ENCODE measurements at regions not wholly inside any gene's neighbourhood (a gene's known extent, or its start where the extent isn't known, plus 50 kb on each side); places are given as distances from the start of the nearest gene placed in this dataset.
"Not testable (repeated sequence)": the region's sequence is repeated elsewhere in the genome, so short reads cannot be mapped to it uniquely, and the experiment has no call there.

DNA sequence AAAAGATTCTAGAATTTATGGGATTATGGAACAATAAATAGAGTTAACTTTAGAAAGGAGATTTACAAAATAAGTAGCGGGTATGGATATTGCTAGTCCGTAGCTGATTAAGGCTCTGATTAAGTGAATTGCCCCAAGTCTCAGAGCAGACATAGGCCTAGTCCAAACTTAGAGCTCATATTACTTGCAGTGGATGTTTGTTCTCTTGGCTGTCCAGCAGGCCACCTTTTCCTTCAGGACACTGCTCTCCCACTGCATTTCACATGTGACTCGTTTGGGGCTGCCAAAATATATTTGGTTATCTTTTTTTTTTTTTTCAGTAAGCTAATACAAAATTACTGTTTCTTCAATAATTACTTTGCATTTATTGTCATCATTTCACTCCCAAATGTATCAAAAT lies 76.6 kb downstream of the ARRDC3 start:
- TF ChIP-seq, protein P1, sequence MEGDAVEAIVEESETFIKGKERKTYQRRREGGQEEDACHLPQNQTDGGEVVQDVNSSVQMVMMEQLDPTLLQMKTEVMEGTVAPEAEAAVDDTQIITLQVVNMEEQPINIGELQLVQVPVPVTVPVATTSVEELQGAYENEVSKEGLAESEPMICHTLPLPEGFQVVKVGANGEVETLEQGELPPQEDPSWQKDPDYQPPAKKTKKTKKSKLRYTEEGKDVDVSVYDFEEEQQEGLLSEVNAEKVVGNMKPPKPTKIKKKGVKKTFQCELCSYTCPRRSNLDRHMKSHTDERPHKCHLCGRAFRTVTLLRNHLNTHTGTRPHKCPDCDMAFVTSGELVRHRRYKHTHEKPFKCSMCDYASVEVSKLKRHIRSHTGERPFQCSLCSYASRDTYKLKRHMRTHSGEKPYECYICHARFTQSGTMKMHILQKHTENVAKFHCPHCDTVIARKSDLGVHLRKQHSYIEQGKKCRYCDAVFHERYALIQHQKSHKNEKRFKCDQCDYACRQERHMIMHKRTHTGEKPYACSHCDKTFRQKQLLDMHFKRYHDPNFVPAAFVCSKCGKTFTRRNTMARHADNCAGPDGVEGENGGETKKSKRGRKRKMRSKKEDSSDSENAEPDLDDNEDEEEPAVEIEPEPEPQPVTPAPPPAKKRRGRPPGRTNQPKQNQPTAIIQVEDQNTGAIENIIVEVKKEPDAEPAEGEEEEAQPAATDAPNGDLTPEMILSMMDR (IDR thresholded peaks at IDR 0.05; ENCODE audit: insufficient read depth, low read depth, low read length, missing control alignments): no peak
- no peak for DNase-seq (ENCODE audit: low read depth)
- H3K4me3 ChIP-seq (ENCODE audit: low read length): no peak overlapping the region

DNA sequence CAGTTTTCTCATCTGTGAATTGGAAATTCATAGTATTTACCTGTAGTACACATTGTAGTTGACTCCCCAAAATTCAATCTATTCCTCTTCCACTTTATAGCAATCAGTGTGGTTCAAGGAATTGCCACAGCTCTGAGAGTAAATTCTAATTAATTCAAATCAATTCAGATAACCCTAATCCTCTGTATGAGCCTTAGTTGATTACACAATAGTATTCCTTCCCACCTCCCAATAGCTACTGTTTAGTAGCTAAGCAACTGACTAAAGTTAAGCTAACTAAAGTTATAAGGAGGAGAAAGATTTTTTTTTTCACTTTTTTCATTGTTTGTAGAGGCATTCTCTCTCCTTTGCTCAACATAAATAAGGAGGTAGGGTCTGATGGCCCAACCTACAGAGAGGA lies 77.5 kb downstream of the ARRDC3 start:
- TF ChIP-seq, protein P1 (IDR thresholded peaks at IDR 0.05; ENCODE audit: insufficient read depth, low read depth, low read length, missing control alignments): no peak
- no peak overlapping the region for H3K4me3 ChIP-seq (ENCODE audit: low read length)
- no peak for DNase-seq (ENCODE audit: low read depth)

DNA sequence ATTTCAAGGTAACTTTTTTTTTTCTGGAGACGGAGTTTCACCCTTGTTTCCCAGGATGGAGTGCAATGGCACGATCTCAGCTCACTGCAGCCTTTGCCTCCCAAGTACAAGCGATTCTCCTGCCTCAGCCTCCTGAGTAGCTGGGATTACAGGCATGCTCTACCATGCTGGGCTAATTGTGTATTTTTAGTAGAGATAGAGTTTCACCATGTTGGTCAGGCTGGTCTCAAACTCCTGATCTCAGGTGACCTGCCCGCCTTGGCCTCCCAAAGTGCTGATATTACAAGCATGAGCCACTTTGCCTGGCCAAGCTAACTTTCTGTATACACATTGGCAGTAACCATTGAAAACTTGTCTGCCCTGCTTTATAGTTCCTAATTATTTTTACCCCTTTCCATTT lies 79.1 kb downstream of the ARRDC3 start:
- DNase-seq (ENCODE audit: low read depth); H3K4me3 ChIP-seq (ENCODE audit: low read length): not testable (repeated sequence)

DNA sequence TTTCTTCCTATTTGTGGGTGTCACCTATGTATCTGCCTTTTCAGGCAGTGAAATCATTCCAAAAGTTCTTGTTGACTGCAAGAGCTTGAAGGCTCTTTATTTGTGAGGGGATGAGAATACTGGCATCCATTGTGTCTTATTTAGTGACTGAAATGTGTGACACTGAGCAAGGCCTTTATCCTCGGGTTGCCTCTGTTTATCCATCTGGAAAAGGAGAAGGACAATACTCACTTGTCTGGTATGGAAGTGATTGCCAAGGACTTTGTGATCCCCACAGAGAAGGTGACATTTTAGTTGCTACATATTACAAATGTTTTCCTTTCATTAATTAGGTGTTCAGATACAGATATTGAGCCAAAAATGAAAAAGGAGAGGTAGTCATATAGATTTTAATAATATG lies 80.2 kb downstream of the ARRDC3 start:
- TF ChIP-seq, protein P1 (IDR thresholded peaks at IDR 0.05; ENCODE audit: insufficient read depth, low read depth, low read length, missing control alignments): no peak
- DNase-seq (ENCODE audit: low read depth): no peak
- no peak overlapping the region for H3K4me3 ChIP-seq (ENCODE audit: low read length)

DNA sequence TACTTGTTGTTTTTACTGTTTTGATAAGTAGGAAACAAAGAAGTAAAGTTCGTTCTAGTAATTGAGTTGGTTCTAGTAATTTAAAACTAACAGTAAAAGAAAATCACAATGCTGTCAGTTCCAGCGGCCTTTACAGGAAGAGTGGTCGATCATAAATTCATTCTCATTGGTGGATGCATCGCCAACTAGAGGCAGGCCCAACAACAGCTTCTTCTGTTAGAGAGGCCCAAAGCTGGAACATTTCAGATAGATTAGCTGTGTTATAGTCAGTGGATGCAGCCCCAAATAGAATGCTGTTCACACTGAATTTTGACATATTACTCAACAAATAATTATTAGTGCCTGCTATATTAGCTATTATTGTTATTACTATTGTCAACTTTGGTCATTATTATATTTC lies 80.8 kb downstream of the ARRDC3 start:
- no peak for DNase-seq (ENCODE audit: low read depth)
- H3K4me3 ChIP-seq (ENCODE audit: low read length): no peak overlapping the region
- TF ChIP-seq, protein P1 (IDR thresholded peaks at IDR 0.05; ENCODE audit: insufficient read depth, low read depth, low read length, missing control alignments): no peak

DNA sequence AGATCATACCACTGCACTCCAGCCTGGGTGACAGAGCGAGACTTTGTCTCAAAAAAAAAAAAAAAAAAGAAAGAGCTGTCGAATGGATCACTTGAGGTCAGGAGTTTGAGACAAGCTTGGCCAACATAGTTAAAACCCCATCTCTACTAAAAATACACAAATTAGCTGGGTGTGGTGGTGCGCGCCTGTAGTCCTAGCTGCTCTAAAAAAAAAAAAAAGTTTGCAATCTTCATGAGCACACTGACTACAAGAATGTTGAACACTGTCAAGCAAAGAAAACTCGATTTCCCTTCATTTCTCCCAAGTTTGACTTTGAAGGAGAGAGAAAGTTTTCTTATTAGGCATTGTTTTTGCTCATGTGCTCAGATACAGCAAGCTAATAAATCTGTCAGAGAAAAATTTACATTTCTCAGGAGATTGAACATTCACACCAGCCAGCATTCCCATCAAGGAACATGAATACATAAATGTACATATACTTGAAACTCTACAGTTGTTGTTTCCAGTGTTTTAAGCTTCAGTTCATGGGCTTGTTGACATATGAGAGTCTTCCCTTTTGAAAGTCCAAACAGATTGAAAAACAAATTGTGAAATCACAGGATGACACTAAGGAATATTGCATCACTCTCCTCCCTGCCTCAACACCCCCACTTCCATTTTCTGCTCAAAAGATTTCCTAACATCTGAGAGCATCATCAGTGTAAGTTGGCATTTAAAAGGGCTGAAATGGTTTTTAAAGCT lies 81.8 kb downstream of the ARRDC3 start:
- DNase-seq (ENCODE audit: low read depth): peak; percentile 83
- TF ChIP-seq, protein P1 (IDR thresholded peaks at IDR 0.05; ENCODE audit: insufficient read depth, low read depth, low read length, missing control alignments): no peak
- H3K4me3 ChIP-seq (ENCODE audit: low read length): no peak overlapping the region

DNA sequence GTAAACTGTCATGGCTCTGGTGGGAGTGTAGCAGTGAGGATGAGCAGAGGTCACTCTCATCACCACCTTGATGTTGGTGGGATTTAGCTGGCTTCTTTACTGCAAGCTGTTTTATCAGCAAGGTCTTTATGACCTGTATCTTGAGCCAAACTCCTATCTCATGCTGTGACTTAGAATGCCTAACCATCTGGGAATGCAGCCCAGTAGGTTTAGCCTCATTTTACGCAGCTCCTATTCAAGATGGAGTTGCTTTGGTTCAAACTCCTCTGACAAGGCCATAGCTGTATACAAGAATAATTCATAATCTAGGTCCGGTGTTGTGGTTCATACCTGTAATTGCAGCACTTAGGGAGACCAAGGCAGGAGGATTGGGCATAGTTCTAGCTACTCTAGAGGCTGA lies 85.1 kb downstream of the ARRDC3 start:
- TF ChIP-seq, protein P1 (IDR thresholded peaks at IDR 0.05; ENCODE audit: insufficient read depth, low read depth, low read length, missing control alignments): no peak
- H3K4me3 ChIP-seq (ENCODE audit: low read length): no peak overlapping the region

More for the DNA sequence above, 85.1 kb downstream of the ARRDC3 start:
- no peak for DNase-seq (ENCODE audit: low read depth)
